Fibroblast of the conjunctiva (primary cell): ENCODE measurements at regions not wholly inside any gene's neighbourhood (a gene's known extent, or its start where the extent isn't known, plus 50 kb on each side); places are given as distances from the start of the nearest gene placed in this dataset.
A peak's percentile ranks its signal among the peaks of the same experiment; 100 is the strongest.

Experiments used
- DNase-seq: peaks from one replicate; pipeline ENCODE4 v3.0.0-alpha.2; 2010; ENCODE audit warnings: low read depth

GRCh38 chr10:111745982-111746381 lies 437.6 kb downstream of the GPAM start:
- DNase-seq = no peak

DNA sequence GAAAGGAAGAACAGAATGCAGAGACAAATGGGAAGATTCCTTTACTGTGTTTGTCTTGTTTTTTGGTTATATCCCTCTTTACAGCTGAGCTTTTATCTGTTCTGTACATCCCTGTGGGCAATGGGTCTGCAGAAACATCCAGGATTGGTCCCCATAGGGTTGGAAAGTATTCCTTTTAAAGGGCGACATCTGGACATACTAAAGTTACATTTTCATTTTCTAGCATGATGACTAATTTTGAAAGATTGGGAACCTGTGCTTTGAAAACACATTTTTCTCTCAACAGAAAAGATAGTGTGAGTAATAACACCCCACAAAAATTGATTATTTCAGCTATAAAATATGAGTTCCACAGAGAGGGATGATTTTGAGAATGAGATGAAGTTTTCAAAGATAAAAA lies 435.8 kb downstream of the GPAM start:
- DNase-seq = no peak

GRCh38 chr10:111748184-111748583 lies 435.4 kb downstream of the GPAM start:
- no peak for DNase-seq

- DNase-seq = no peak
Measured at GRCh38 chr10:111750165-111750849, 433.3 kb downstream of the GPAM start.

GRCh38 chr10:111756217-111757061 lies 427.1 kb downstream of the GPAM start:
- DNase-seq = peak; percentile 26

- no peak for DNase-seq
Measured at GRCh38 chr10:111758593-111758992, 425.0 kb downstream of the GPAM start.

GRCh38 chr10:111762114-111762513 lies 421.5 kb downstream of the GPAM start:
- no peak for DNase-seq

- no peak for DNase-seq
Measured at GRCh38 chr10:111765216-111765615, 418.3 kb downstream of the GPAM start.

- no peak for DNase-seq
Measured at GRCh38 chr10:111766464-111766863, 417.1 kb downstream of the GPAM start.

DNA sequence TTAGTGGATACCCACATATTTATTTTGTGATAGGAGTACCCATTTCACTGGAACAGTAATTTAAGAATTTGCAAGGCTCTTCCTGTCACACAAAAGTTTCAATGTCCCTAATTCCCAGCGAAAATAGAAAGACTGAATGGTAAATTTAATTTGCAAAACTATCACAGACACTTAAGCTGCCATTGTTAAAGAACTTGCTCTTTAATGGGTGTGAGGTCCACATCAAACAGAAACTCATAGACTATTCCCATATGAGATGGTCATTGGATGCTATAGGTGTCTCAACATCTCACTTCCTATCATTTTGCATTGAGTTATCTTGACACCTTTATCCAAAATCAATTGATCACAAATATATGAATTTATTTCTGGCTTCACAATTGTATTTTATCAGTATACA lies 415.9 kb downstream of the GPAM start:
- DNase-seq = no peak

DNA sequence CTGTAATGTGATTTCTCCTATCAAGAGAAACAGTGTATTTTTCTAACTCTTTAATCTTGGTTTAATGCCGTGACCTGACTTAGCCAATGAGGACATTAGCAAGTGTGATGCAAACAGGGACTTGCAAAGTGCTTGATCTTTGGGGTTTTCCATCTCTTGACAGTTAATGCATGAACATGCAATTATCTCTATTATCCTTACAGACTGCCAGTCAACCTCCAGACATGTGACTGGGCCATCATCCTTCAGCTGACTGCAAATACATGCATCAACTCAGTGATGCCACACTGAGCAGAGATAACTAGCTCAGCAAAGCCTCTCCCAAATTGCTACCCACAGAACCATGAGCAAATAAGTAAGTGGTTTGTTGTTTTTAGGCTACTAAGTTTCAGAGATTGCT lies 409.6 kb downstream of the GPAM start:
- no peak for DNase-seq

DNA sequence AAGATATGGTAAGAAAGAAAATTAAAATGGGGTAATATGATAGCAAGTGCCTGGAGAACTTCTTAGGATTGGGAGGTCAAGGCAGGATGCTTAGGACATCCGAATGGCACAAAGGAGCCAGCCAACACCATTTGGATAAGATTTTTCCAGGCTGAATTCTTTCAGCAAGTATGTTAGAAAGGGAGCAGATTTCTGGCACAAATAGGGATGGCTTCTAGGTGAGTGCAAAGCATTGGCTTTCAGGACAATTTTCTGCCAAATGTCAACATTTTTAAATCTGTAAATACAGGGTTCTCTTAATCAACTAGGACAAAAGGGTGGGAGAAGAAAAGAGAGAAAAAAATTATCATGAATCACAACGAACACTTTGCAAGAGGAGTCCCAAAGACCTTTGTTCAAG lies 409.1 kb downstream of the GPAM start:
- no peak for DNase-seq

GRCh38 chr10:111784436-111784835 lies 399.1 kb downstream of the GPAM start:
- no peak for DNase-seq

DNA sequence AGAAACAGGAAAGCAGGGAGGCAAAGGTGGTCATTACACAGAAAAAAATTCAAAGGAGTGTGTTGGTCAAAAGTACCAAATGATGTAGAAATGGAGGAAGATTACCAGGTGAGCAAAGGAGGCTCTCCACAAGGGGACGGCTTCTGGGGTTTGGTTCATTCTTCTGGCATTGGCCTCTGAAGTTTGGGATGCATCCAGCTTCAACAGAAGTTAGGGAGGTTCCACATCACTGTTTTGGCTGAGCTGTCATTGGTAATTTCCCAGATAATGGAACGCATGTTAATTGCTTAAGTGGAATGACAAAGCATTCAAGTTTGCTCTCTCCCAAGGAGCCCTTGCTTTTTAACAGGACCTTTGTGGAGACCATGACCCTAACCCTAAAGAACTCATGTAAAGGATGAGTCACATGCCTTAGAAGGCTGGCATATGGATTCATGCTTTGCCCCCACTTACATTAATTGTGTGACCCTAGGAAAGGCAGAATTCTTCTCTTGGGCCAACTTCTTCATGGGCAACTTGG lies 398.6 kb downstream of the GPAM start:
- DNase-seq = no peak

DNA sequence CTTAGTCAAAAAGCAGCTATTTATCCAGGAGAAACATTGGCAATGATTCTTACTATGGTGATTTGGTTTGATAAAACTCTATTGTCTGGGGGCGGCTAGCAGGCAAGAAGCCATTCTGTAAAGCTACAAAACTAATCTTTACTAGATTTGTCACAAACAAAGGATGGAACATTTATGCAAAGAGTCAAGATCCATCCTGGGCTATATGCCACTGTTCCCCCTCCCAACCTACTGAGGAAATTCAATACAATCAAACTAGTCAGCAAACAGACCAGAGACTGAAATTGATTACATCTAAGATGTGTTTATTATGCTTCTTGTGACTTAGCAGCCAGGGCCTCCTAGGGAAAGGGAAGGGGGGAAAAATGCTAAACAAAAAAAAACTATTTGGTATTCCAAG lies 397.6 kb downstream of the GPAM start:
- DNase-seq = no peak

DNA sequence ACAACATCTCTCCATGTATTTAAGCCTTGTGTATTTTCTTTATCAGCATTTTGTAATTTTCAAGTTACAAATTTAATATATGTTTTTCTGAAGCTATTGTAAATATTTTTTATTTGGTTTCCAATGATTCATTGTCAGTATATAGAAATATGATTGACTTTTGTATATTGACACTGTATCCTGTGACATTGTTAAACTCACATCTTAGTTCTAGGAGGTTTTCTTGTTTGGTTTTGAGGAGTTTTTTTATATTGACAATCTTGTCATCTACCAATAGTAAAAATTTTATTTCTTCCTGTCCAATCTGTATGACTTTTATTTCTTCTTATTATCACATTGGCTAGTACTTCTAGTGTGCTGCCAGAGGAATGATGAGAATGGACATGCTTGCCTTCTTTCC lies 393.7 kb downstream of the GPAM start:
- no peak for DNase-seq

DNA sequence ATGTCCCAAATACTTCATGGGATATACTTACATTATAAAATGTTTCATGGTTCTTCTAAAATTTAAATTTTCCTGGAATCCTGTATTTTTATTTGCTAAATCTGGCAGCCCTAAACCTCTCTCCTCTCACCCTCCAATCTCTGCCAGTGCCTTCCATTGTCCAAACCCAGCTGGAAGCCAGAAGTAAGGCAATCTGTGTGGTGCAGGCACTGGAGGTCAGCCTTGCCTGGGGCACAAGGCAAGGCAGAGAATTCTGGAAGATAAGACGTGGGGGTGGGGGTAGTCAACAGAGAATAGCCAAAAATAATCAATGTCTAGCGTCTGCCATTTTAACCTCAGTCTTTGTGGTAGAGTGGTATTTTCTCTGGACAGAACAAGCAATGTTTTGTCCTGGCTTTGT lies 381.7 kb downstream of the GPAM start:
- DNase-seq = no peak

DNA sequence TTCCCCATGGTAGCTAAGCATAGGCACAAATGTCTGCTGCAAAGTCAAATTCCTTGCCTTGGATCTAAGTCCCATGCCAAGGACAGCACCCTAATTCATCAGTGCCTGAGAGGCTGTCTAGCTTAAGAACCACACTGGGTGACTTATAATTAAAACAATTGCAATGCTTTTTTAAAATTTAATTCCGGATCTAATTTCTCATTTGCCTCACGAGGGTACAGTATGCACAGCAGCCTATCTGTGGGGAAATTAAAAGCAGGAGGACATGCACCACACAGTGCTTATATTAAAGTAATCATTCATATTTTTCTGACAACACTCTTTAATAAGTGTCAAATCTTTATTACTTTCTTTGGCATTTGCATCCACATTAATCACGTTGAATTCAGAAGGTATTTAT lies 378.8 kb downstream of the GPAM start:
- DNase-seq = no peak

GRCh38 chr10:111811517-111811916 lies 372.0 kb downstream of the GPAM start:
- no peak for DNase-seq

DNA sequence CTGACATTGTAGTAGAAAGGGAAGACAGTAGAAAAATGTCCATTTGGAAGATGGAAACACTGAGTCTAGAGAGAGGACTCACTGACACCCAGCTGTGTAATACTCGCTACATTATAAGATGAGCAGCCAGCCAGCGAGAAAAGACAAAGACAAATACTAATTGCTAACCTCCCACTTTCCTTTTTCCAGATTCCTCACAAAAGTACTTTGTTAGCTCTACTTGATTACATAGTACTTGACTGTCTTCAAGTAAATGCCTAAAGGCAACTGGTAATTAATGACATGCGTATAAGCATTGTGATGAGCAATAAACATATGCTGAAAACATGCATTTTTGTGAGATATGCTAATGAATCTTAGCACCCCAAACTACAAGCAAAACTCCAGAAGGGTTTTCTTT lies 363.1 kb downstream of the GPAM start:
- no peak for DNase-seq

DNA sequence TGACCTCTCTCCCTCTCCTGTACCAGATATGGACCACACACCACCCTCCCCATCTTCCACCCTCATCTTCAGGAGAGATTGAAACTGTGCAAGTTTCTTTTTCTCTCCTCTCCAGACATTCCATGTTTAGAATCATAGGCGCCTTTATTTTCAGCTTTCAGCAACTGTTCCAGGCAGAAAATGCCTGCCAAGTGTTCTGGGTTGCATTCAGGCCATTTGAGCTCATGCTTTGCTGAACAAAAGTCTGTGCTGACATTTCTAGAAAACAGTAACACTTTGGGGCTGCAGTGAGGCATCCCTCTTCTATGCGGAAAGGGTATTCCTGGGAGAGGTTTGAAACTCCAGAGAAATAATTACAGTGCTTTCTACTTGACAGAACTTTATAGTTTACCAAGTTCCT lies 361.7 kb downstream of the GPAM start:
- DNase-seq = no peak

GRCh38 chr10:111822661-111823060 lies 360.9 kb downstream of the GPAM start:
- no peak for DNase-seq

DNA sequence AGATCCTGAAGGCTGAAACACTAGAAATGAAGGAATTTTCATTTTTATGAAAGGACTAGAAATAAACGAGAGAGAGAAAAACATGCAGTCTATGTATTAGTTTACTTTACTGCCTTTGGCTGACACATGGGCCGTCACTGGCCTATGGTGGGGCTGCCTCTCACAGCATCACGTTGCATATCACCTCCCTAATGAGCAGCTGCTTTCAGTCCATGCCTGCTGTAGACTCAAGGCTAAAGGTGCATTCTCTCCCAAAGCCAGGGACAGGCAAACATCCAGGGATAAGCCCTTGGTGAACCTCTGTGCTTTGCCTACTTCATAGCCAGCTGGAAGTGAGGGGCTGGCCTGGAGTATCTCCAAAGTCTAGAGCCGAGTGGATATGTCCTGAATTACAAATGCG lies 359.4 kb downstream of the GPAM start:
- no peak for DNase-seq

- no peak for DNase-seq
Measured at GRCh38 chr10:111830359-111830758, 353.2 kb downstream of the GPAM start.
